Activated B cell treated with CpG ODN at 0.5 μM for 24 hours (primary cell): ENCODE measurements at regions not wholly inside any gene's neighbourhood (a gene's known extent, or its start where the extent isn't known, plus 50 kb on each side); places are given as distances from the start of the nearest gene placed in this dataset.

Source experiments
- ATAC-seq: fragments of 200-7000 bp; cut with Tn5 transposase; one replicate; pipeline ENCODE4 v1.10.0; 2021; ENCODE audit warnings: low read depth, mild to moderate bottlenecking, moderate library complexity
- CTCF ChIA-PET: fragments of 350-600 bp; sonication (Branson Sonifier 250); formaldehyde crosslinking; loops from one replicate; lab custom pipeline; 2021; ENCODE audit warnings: antibody characterized with exemption; lab: Charles Lee
- POLR2A ChIA-PET: fragments of 350-600 bp; sonication (Branson Sonifier 250); formaldehyde crosslinking; loops from one replicate; lab custom pipeline; 2021; ENCODE audit warnings: antibody characterized with exemption; lab: Charles Lee
- DNase-seq: peaks from one replicate; pipeline ENCODE4 v3.0.0; 2022
- H3K27ac Mint-ChIP-seq: one replicate; pipeline ENCODE4 v1.8.0; 2020; ENCODE audit warnings: mixed read lengths
- H3K27me3 Mint-ChIP-seq: one replicate; pipeline ENCODE4 v1.8.0; 2021; ENCODE audit warnings: mixed read lengths
- H3K36me3 Mint-ChIP-seq: one replicate; pipeline ENCODE4 v1.8.0; 2021; ENCODE audit warnings: low read depth, mixed read lengths
- H3K4me1 Mint-ChIP-seq: one replicate; pipeline ENCODE4 v1.8.0; 2021; ENCODE audit warnings: mixed read lengths
- H3K4me3 Mint-ChIP-seq: one replicate; pipeline ENCODE4 v1.8.0; 2020; ENCODE audit warnings: mild to moderate bottlenecking, mixed read lengths
- H3K9me3 Mint-ChIP-seq: one replicate; pipeline ENCODE4 v1.8.0; 2020; ENCODE audit warnings: mixed read lengths
- intact Hi-C: fragments of 100-400 bp; cut with micrococcal nuclease; formaldehyde crosslinking; loops from one replicate; pipeline ENCODE4 v1.15.1; 2024
- TF ChIP-seq, protein P1 (sequence below): fragments of 200-600 bp; IDR thresholded peaks from one replicate; pipeline ENCODE4 v1.8.0; 2022; ENCODE audit warnings: antibody characterized with exemption, mild to moderate bottlenecking

DNA sequence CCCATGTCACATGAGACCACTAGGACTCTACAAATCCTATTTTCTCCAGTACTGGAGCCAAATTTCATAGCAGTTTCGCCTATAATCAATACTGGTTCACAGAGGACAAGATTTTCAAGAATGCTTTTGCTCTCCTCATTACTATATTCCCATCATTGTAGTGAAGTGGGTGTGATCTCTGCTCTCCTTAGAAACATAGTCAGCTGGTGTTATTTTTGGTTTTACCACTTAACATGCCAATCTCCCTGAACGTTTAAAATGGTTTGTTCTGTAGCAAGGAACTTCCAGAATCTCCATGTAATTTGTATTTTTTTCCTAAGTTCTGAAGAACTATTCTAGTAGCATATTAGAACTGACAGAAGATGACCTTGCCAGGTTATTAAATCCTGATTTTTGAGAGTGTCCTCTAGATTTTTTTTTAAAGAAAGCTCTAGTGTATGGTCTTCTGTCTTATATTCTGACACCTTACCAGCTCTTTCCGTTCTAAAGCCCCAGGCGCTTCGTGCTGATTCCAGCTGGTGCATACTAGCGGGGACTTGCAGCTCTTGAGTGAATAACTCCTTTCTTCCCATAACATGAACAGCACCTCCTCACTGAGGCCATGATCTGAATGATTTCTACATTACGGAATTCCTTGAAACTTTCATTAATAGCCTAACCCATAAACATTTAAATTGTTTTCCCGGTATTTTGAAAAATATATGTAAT, 1372.9 kb downstream of the TECRL start:
- no peak for ATAC-seq
- H3K27me3 Mint-ChIP-seq: no peaks in the 10 kb centered on the region
- H3K27ac Mint-ChIP-seq: no peak overlapping the region
- CTCF ChIA-PET: no interaction called here
- DNase-seq: no peak
- intact Hi-C loops: no loop called here
- H3K4me3 Mint-ChIP-seq: no peak overlapping the region
- POLR2A ChIA-PET: no interaction called here
- peaks cover 5% of the 10 kb centered on the region for H3K9me3 Mint-ChIP-seq
- TF ChIP-seq, protein P1, sequence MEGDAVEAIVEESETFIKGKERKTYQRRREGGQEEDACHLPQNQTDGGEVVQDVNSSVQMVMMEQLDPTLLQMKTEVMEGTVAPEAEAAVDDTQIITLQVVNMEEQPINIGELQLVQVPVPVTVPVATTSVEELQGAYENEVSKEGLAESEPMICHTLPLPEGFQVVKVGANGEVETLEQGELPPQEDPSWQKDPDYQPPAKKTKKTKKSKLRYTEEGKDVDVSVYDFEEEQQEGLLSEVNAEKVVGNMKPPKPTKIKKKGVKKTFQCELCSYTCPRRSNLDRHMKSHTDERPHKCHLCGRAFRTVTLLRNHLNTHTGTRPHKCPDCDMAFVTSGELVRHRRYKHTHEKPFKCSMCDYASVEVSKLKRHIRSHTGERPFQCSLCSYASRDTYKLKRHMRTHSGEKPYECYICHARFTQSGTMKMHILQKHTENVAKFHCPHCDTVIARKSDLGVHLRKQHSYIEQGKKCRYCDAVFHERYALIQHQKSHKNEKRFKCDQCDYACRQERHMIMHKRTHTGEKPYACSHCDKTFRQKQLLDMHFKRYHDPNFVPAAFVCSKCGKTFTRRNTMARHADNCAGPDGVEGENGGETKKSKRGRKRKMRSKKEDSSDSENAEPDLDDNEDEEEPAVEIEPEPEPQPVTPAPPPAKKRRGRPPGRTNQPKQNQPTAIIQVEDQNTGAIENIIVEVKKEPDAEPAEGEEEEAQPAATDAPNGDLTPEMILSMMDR: no peak
- no peaks in the 10 kb centered on the region for H3K36me3 Mint-ChIP-seq
- no peaks in the 10 kb centered on the region for H3K4me1 Mint-ChIP-seq

DNA sequence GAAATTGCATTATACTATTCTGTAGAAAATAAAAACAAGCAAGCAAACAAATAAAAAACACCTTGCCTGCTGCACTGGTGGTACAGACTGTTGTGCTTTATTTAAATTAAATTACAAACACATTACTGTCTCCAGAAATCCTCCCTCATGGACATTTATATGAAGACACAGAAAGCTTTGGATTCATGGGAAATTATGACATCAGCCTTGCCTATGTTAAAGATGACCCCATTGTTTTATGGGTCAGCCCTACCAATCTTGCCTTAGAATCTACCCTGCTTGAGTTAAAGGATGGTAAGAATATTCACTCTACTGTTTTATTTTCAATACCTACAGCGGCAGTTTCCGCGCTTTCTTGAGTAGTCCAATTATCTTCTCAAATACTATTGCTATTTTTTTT, 1379.9 kb downstream of the TECRL start:
- ATAC-seq: no peak
- H3K4me3 Mint-ChIP-seq: no peak overlapping the region
- intact Hi-C loops: no loop called here
- DNase-seq: no peak
- H3K27ac Mint-ChIP-seq: no peak overlapping the region
- ChIA-PET CTCF (no interaction called here), POLR2A (no interaction called here)
- no peaks in the 10 kb centered on the region for H3K4me1 Mint-ChIP-seq
- H3K27me3 Mint-ChIP-seq: no peaks in the 10 kb centered on the region
- H3K36me3 Mint-ChIP-seq: no peaks in the 10 kb centered on the region
- TF ChIP-seq, protein P1: no peak
- peaks cover 2% of the 10 kb centered on the region for H3K9me3 Mint-ChIP-seq

DNA sequence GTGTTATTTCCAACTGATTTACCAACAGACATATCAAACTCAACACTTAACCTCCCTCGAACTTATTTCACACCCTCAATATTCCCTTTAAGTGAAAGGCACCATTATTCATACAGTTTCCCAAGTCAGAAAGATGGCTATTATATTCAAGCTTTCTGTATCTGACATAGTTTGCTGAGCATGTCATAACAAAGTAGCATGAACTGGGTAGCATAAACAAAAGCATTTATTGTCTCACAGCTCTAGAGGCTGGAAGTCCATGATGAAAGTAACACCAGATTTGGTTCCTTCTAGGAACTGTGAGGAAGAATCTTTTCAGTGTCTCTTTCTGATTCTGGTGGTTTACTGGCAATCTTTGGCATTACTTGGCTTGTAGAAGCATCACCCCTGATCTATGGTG, 1388.6 kb downstream of the TECRL start:
- Mint-ChIP-seq H3K4me1 (no peaks in the 10 kb centered on the region), H3K9me3 (peaks cover 18% of the 10 kb centered on the region), H3K27me3 (no peaks in the 10 kb centered on the region), H3K4me3 (no peak overlapping the region), H3K27ac (no peak overlapping the region), H3K36me3 (no peaks in the 10 kb centered on the region)
- intact Hi-C loops: no loop called here
- DNase-seq (no peak), ATAC-seq (no peak)
- TF ChIP-seq, protein P1: no peak
- POLR2A ChIA-PET: no interaction called here
- CTCF ChIA-PET: no interaction called here

DNA sequence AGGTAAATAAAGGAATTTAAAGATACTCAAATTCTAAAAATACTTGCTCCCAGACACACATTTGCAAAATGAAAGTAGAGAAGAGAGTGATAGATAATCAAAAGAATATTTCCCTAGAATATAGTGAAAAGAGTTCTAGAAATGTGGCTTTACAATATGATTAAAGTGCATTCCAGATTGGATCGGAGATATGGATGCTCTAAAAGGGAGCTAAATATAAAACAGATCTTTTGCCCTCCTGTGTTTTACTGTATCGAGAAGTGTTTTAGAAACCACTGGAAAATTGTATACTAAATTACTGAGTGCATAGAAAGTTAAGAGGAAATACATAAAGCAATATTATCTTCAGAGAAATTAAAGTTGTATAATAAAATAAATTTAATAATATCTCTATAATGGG, 1392.0 kb downstream of the TECRL start:
- Mint-ChIP-seq H3K27me3 (no peaks in the 10 kb centered on the region), H3K4me3 (no peak overlapping the region), H3K9me3 (peaks cover 16% of the 10 kb centered on the region), H3K4me1 (no peaks in the 10 kb centered on the region), H3K27ac (no peak overlapping the region), H3K36me3 (no peaks in the 10 kb centered on the region)
- ChIA-PET CTCF (no interaction called here), POLR2A (no interaction called here)
- TF ChIP-seq, protein P1: no peak
- DNase-seq (no peak), ATAC-seq (no peak)
- intact Hi-C loops: no loop called here

DNA sequence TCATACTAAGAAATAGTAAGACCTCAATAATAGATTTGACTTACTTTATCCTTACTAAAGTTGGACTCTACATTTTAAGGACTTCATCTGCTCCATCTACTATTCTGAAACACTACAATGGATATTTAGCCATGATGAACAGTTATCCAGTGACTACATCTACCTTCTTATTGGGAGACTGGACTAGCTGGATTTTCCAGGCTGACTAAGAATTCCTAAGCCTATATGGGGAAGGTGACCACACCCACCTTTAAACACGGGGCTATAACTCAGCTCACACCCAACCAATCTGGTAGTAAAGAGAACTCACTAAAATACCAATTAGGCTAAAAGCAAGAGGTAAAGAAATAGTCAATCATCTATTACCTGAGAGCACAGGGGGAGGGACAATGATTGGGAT, 1438.4 kb downstream of the TECRL start:
- ATAC-seq: no peak
- Mint-ChIP-seq H3K27ac (no peak overlapping the region), H3K4me3 (no peak overlapping the region), H3K9me3 (peaks cover 11% of the 10 kb centered on the region), H3K4me1 (no peaks in the 10 kb centered on the region), H3K27me3 (no peaks in the 10 kb centered on the region), H3K36me3 (no peaks in the 10 kb centered on the region)
- DNase-seq: no peak
- intact Hi-C loops: no loop called here
- TF ChIP-seq, protein P1: no peak
- ChIA-PET POLR2A (no interaction called here), CTCF (no interaction called here)
